K562 (cell line): ENCODE measurements at regions not wholly inside any gene's neighbourhood (a gene's known extent, or its start where the extent isn't known, plus 50 kb on each side); places are given as distances from the start of the nearest gene placed in this dataset.

Source experiments
- CEBPB ChIP-seq: fragments of 450-650 bp; IDR thresholded peaks from 2 replicates; pipeline ENCODE4 v1.6.1; 2016; ENCODE audit warnings: missing genetic modification characterization, missing compliant biosample characterization
- CTCF ChIP-seq, 3 experiments: IDR thresholded peaks in 2 of 3; conservative IDR thresholded peaks in 1 of 3; 2 replicates each; pipeline ENCODE4 v1.5.1; 2011 to 2012; ENCODE audit warnings: low read length in 3 of 3, mild to moderate bottlenecking in 3 of 3, control low read depth in 2 of 3, improper control_type of control experiment in 1 of 3, inconsistent platforms in 1 of 3, low read depth in 1 of 3, mixed read lengths in 1 of 3, moderate library complexity in 1 of 3; ENCODE audit not compliant: insufficient read depth in 2 of 3
- MAZ ChIP-seq, 2 experiments: fragments of 450-650 bp in 1 of 2; sonication (generic) in 1 of 2; formaldehyde crosslinking; IDR thresholded peaks in 1 of 2; conservative IDR thresholded peaks in 1 of 2; 2 replicates each; pipeline versions ENCODE4 v1.4.0 to v1.5.0; 2020; ENCODE audit warnings: mild to moderate bottlenecking in 1 of 2, missing genetic modification reagents in 1 of 2
- MTA3 ChIP-seq: fragments of 450-650 bp; formaldehyde crosslinking; IDR thresholded peaks from 2 replicates; pipeline ENCODE4 v1.6.1; 2017; ENCODE audit warnings: mild to moderate bottlenecking, borderline replicate concordance
- NR2C2 ChIP-seq, 2 experiments: fragments of 200-800 bp in 1 of 2; sonication (Bioruptor generic) in 1 of 2; sonication (generic) in 1 of 2; formaldehyde crosslinking in 1 of 2; IDR thresholded peaks; 2 replicates each; pipeline versions ENCODE4 v1.6.1 to v1.8.0; 2016 to 2022; ENCODE audit warnings: mild to moderate bottlenecking in 1 of 2, missing compliant biosample characterization in 1 of 2, missing genetic modification characterization in 1 of 2, missing genetic modification reagents in 1 of 2
- ZNF24 ChIP-seq: fragments of 450-650 bp; IDR thresholded peaks from 2 replicates; pipeline ENCODE4 v1.6.1; 2016
- ZNF263 ChIP-seq: sonication (generic); formaldehyde crosslinking; IDR thresholded peaks from 2 replicates; pipeline ENCODE4 v1.8.0; 2022; ENCODE audit warnings: mild to moderate bottlenecking, missing genetic modification reagents, borderline replicate concordance

GRCh38 chr13:34405410-34406181 lies 536.5 kb upstream of the NBEA start:
- no peak for TF ChIP-seq MAZ (CRISPR knock-in tag; conservative IDR thresholded peaks at IDR 0.05 in 1 of 2, IDR thresholded peaks at IDR 0.05 in 1 of 2)
- no peak for TF ChIP-seq ZNF263 (CRISPR knock-in tag)
- TF ChIP-seq ZNF24 = no peak
- TF ChIP-seq CEBPB (tag) = no peak
- no peak for TF ChIP-seq NR2C2 (CRISPR knock-in tag; IDR thresholded peaks at IDR 0.05)
- no peak for TF ChIP-seq NR2C2 (tag; IDR thresholded peaks at IDR 0.05)
- no peak for TF ChIP-seq CTCF (IDR thresholded peaks at IDR 0.05 in 2 of 3, conservative IDR thresholded peaks at IDR 0.05 in 1 of 3; ENCODE audit: insufficient read depth in 2 of 3, low read depth in 1 of 3, low read length in 3 of 3)
- TF ChIP-seq MTA3 = no peak
